ENCODE measurements at regions not wholly inside any gene's neighbourhood (a gene's known extent, or its start where the extent isn't known, plus 50 kb on each side); places are given as distances from the start of the nearest gene placed in this dataset.

DNA sequence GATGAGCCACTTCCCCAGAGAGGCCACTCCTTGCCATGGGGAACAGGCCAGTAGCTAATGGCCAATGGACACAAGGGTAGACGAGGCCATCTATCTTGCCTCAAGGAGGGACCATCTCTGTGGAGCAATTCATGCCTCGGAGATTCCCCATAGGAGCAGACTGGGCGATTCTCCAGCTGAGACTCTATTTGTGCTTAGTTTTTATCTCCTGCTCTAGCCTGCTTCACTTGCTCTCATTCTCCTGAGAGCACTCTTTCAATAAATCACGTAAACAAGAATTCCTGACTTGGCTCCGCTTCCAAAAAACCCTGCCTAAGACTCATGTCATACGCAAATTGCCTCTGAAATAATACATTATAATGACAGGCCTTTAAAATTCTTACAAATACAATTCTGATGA, 396.4 kb upstream of the USP15 start:
- Histone ChIP-seq H3K36me3 (ENCODE audit: control insufficient read depth in 1 of 2, insufficient read depth in 2 of 2, low read length in 2 of 2) (no peaks in the 10 kb centered on the region), H2AFZ (ENCODE audit: low read depth, low read length, poor library complexity, severe bottlenecking) (no peak overlapping the region)

More for the DNA sequence above, 396.4 kb upstream of the USP15 start:
- Histone ChIP-seq H3K9ac (ENCODE audit: low read length) (no peak overlapping the region), H3K4me3 (replicated peaks in 1 of 2; ENCODE audit: low read depth in 1 of 2, low read length in 2 of 2) (no peak overlapping the region), H3K79me2 (ENCODE audit: insufficient read depth, low read length) (no peaks in the 10 kb centered on the region), H3K4me2 (ENCODE audit: low read length) (no peak overlapping the region), H3K9me2 (ENCODE audit: insufficient read depth) (no peaks in the 10 kb centered on the region), H3K4me1 (ENCODE audit: control insufficient read depth in 1 of 2, insufficient read depth in 2 of 2, low read length in 2 of 2) (peaks cover 0 to 3% of the 10 kb centered on the region in 2 experiments; a peak in 1 of 4 replicates), H3K27me3 (ENCODE audit: insufficient read depth, low read length) (no peaks in the 10 kb centered on the region), H4K20me1 (ENCODE audit: insufficient read depth) (no peaks in the 10 kb centered on the region), H3K27ac (ENCODE audit: low read depth, low read length) (no peak overlapping the region), H3K9me3 (ENCODE audit: control insufficient read depth in 1 of 2, insufficient read depth in 1 of 2, low read depth in 1 of 2, low read length in 2 of 2) (no peaks in the 10 kb centered on the region)
- intact Hi-C loops (cut with micrococcal nuclease), result no loop called here
- TF ChIP-seq POLR2AphosphoS5 (IDR thresholded peaks at IDR 0.05; ENCODE audit: low read depth, low read length), result no peak
- TF ChIP-seq EZH2phosphoT487 (IDR thresholded peaks at IDR 0.05; ENCODE audit: borderline replicate concordance), result no peak
- TF ChIP-seq, protein P1, sequence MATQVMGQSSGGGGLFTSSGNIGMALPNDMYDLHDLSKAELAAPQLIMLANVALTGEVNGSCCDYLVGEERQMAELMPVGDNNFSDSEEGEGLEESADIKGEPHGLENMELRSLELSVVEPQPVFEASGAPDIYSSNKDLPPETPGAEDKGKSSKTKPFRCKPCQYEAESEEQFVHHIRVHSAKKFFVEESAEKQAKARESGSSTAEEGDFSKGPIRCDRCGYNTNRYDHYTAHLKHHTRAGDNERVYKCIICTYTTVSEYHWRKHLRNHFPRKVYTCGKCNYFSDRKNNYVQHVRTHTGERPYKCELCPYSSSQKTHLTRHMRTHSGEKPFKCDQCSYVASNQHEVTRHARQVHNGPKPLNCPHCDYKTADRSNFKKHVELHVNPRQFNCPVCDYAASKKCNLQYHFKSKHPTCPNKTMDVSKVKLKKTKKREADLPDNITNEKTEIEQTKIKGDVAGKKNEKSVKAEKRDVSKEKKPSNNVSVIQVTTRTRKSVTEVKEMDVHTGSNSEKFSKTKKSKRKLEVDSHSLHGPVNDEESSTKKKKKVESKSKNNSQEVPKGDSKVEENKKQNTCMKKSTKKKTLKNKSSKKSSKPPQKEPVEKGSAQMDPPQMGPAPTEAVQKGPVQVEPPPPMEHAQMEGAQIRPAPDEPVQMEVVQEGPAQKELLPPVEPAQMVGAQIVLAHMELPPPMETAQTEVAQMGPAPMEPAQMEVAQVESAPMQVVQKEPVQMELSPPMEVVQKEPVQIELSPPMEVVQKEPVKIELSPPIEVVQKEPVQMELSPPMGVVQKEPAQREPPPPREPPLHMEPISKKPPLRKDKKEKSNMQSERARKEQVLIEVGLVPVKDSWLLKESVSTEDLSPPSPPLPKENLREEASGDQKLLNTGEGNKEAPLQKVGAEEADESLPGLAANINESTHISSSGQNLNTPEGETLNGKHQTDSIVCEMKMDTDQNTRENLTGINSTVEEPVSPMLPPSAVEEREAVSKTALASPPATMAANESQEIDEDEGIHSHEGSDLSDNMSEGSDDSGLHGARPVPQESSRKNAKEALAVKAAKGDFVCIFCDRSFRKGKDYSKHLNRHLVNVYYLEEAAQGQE (IDR thresholded peaks at IDR 0.05; ENCODE audit: low read depth), result no peak
- no peak for TF ChIP-seq SRF (IDR thresholded peaks at IDR 0.05; ENCODE audit: low read depth)
- TF ChIP-seq, protein P2, sequence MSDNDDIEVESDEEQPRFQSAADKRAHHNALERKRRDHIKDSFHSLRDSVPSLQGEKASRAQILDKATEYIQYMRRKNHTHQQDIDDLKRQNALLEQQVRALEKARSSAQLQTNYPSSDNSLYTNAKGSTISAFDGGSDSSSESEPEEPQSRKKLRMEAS (IDR thresholded peaks at IDR 0.05), result no peak
- no peak for TF ChIP-seq SP1 (IDR thresholded peaks at IDR 0.05; ENCODE audit: low read depth)
- no peak for TF ChIP-seq ZFX (IDR thresholded peaks at IDR 0.05)
- DNase-seq (ENCODE audit: low read depth, low spot score) (no peak), ATAC-seq (no peak)
- BruUV-seq (replicated peaks), result no TSS peak
- ChIA-PET RAD21 (ENCODE audit: low non-redundant PET in 1 of 2, low total read pairs in 2 of 2, uncharacterized antibody in 2 of 2, unreplicated experiment in 2 of 2) (no interaction called here), POLR2A (no interaction called here), CTCF (no interaction called here)
